ENCODE measurements at regions not wholly inside any gene's neighbourhood (a gene's known extent, or its start where the extent isn't known, plus 50 kb on each side); places are given as distances from the start of the nearest gene placed in this dataset.
"Not testable (repeated sequence)": the region's sequence is repeated elsewhere in the genome, so short reads cannot be mapped to it uniquely, and the experiment has no call there.

DNA sequence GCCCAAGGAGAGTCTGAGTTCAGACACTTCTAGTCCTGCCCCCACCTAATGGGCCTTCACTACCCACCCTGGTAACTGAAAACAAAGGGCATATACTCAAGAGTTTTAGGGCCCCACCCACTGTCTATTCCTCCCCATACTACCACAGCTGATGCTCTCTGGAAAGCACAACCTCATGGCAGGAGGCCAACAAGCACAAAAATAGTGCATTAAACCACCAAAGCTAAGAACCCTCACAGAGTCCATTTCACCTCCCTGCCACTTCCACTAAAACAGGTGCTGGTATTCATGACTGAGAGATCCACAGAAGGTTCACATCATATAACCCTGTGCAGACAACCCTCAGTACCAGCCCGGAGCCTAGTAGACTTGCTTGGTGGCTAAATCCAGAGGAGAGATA is 132.1 kb upstream of the ADGRB3 start:
- 85% methylated on average over 1 of the region's 1 CpG for WGBS
- TF ChIP-seq, protein P1, sequence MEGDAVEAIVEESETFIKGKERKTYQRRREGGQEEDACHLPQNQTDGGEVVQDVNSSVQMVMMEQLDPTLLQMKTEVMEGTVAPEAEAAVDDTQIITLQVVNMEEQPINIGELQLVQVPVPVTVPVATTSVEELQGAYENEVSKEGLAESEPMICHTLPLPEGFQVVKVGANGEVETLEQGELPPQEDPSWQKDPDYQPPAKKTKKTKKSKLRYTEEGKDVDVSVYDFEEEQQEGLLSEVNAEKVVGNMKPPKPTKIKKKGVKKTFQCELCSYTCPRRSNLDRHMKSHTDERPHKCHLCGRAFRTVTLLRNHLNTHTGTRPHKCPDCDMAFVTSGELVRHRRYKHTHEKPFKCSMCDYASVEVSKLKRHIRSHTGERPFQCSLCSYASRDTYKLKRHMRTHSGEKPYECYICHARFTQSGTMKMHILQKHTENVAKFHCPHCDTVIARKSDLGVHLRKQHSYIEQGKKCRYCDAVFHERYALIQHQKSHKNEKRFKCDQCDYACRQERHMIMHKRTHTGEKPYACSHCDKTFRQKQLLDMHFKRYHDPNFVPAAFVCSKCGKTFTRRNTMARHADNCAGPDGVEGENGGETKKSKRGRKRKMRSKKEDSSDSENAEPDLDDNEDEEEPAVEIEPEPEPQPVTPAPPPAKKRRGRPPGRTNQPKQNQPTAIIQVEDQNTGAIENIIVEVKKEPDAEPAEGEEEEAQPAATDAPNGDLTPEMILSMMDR (IDR thresholded peaks at IDR 0.05): no peak
- no peak for TF ChIP-seq POLR2A (IDR thresholded peaks at IDR 0.05)
- TF ChIP-seq POLR2AphosphoS5 (IDR thresholded peaks at IDR 0.05): no peak
- Histone ChIP-seq H3K9me3 (no peaks in the 10 kb centered on the region), H3K27me3 (replicated peaks; ENCODE audit: insufficient read depth) (no peaks in the 10 kb centered on the region), H3K36me3 (no peaks in the 10 kb centered on the region), H3K4me1 (replicated peaks) (no peaks in the 10 kb centered on the region), H3K4me3 (no peak overlapping the region), H3K27ac (no peak overlapping the region)
- DNase-seq (ENCODE audit: low spot score): no peak
- intact Hi-C loops (cut with DNase I): no loop called here

DNA sequence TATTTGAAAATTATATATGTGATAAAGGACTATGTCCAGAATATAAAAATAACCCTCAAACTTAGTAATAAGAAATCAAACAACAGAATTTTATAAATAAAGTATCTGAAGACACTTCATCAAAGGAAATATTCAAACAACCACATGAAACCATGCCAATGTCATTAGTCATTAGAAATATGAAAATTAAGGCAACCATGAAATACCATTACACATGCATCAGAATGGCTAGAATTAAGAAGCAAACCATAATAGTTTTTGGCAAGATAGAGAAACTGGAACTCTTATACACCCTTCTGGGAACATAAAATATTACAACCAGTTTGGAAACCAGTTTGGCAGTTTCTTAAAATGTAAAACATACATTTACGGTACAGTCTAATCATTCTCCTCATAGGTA is 137.2 kb upstream of the ADGRB3 start:
- H3K9me3 ChIP-seq: no peaks in the 10 kb centered on the region
- intact Hi-C loops (cut with DNase I): no loop called here
- no peak overlapping the region for H3K27ac ChIP-seq
- H3K27me3 ChIP-seq (replicated peaks; ENCODE audit: insufficient read depth): no peaks in the 10 kb centered on the region
- H3K36me3 ChIP-seq: no peaks in the 10 kb centered on the region
- no peaks in the 10 kb centered on the region for H3K4me1 ChIP-seq (replicated peaks)
- no peak overlapping the region for H3K4me3 ChIP-seq
- TF ChIP-seq POLR2AphosphoS5 (IDR thresholded peaks at IDR 0.05) (no peak), POLR2A (IDR thresholded peaks at IDR 0.05) (no peak)
- TF ChIP-seq, protein P1 (IDR thresholded peaks at IDR 0.05): no peak
- no peak for DNase-seq (ENCODE audit: low spot score)
- WGBS: 44% methylated on average over 1 of the region's 1 CpG

DNA sequence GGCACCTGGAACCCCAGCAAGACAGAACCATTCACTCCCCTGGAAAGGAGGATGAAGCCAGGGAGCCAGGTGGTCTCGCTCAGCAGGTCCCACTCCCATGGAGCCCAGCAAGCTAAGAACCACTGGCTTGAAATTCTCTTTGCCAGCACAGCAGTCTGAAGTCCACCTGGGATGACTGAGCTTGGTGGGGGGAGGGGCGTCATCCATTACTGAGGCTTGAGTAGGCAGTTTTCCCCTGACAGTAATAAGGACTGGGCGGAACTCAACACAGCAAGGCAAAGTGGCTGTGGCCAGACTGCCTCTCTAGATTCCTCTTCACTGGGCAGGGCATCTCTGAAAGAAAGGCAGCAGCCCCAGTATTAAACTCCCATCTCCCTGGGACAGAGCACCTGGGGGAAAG is 140.2 kb upstream of the ADGRB3 start:
- H3K4me3 ChIP-seq; H3K9me3 ChIP-seq; H3K27ac ChIP-seq; intact Hi-C loops (cut with DNase I); H3K36me3 ChIP-seq; H3K27me3 ChIP-seq (replicated peaks; ENCODE audit: insufficient read depth); DNase-seq (ENCODE audit: low spot score); H3K4me1 ChIP-seq (replicated peaks): not testable (repeated sequence)
- WGBS: 93% methylated on average over 3 of the region's 3 CpGs

DNA sequence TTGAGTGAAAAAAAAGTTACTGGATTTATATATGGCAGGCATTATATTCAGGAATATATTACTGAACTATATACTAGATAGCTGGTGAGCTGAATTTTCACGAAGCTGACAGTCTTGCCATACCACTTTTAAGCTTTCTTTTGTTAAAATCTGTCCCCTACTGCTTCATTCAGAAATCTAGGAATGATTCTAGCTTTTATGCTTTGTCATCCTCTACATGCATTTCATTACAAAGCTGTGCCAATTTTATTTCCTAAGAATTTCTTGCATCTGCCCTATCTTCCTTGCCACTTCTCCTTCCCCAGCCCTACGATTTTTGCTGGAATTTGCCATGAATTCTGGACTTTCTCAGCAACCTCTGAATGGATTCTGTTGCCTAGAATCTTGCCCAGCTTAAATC is 158.5 kb upstream of the ADGRB3 start:
- TF ChIP-seq POLR2A (IDR thresholded peaks at IDR 0.05) (no peak), POLR2AphosphoS5 (IDR thresholded peaks at IDR 0.05) (no peak)
- TF ChIP-seq, protein P1 (IDR thresholded peaks at IDR 0.05): no peak
- no peak for DNase-seq (ENCODE audit: low spot score)
- Histone ChIP-seq H3K27me3 (replicated peaks; ENCODE audit: insufficient read depth) (no peaks in the 10 kb centered on the region), H3K36me3 (no peaks in the 10 kb centered on the region), H3K4me3 (no peak overlapping the region), H3K27ac (no peak overlapping the region), H3K9me3 (no peaks in the 10 kb centered on the region), H3K4me1 (replicated peaks) (no peaks in the 10 kb centered on the region)
- 46% methylated on average over 2 of the region's 2 CpGs for WGBS
- intact Hi-C loops (cut with DNase I): no loop called here

DNA sequence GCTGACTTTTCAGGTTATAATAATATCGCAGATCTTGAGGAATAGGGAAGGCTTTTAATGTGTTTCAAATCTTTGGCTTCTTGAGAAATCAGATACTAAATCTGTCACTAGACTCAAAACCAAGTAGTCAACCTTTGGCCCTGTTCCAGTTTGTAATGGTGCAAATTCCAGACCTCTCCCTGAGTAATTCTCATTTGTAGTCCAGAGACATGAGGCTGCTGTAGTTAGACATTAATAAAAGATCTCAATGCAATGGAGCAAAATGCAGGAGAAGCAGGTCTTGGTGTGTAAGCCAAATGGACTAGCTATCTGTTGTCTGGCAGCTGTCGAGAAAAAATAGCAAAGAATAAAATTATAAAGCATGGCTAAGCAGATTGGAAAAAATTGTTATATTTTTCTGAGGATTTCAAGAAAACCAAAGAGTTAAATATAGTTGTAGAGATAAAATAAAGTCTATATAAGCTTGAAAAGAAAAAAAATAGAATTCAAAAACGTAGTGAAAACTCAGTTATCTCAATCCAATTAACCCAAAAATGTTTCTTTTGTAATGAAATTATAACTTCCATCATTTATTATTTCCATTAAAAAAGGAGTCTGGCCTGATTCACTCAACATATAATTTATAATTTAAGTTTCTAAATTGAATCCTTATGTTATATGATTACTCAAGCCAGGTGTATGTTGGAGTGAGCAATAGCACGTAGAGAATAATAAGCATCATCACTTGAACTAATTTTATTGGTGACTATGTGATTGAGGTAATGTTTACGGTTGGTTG is 161.5 kb upstream of the ADGRB3 start:
- H3K36me3 ChIP-seq: no peaks in the 10 kb centered on the region
- H3K27ac ChIP-seq: no peak overlapping the region
- no peak for DNase-seq (ENCODE audit: low spot score)
- H3K9me3 ChIP-seq: no peaks in the 10 kb centered on the region
- TF ChIP-seq POLR2A (IDR thresholded peaks at IDR 0.05): no peak
- TF ChIP-seq, protein P1 (IDR thresholded peaks at IDR 0.05): no peak
- TF ChIP-seq POLR2AphosphoS5 (IDR thresholded peaks at IDR 0.05): no peak
- no peaks in the 10 kb centered on the region for H3K27me3 ChIP-seq (replicated peaks; ENCODE audit: insufficient read depth)
- no peak overlapping the region for H3K4me3 ChIP-seq
- 75% methylated on average over 5 of the region's 5 CpGs for WGBS
- intact Hi-C loops (cut with DNase I): no loop called here
- H3K4me1 ChIP-seq (replicated peaks): no peaks in the 10 kb centered on the region

All from prostate gland (tissue), 2 donors.